ENCODE measurements at regions not wholly inside any gene's neighbourhood (a gene's known extent, or its start where the extent isn't known, plus 50 kb on each side); places are given as distances from the start of the nearest gene placed in this dataset.
A peak's percentile ranks its signal among the peaks of the same experiment; 100 is the strongest.

DNA sequence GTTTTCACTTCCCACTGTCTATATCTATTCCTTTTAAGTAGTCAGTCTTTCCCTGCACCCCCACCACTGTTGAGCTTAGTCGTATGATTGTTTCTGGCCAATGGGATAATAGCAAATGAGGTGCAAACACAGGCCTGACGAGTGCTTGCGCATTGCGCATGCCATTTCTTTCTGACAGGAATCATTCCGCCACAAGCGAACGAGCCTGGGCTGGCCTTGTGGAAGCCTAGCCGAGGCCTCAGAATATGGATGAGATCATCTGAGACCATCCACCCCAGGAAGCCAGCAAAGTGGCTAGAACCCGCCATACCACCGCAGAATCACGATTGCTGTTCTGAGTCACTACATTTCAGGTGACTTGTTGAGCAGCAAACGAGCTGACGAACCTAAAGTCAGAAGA lies 52.2 kb upstream of the PRL start:
- H3K4me1 Mint-ChIP-seq (ENCODE audit: insufficient read depth, unreplicated experiment) = no peaks in the 10 kb centered on the region
- no peaks in the 10 kb centered on the region for H3K36me3 Mint-ChIP-seq (ENCODE audit: insufficient read depth, unreplicated experiment)
- no TSS peak for BruUV-seq (replicated peaks)
- DNase-seq (ENCODE audit: unreplicated experiment) = no peak
- H3K27ac Mint-ChIP-seq (ENCODE audit: low read depth, unreplicated experiment) = no peak overlapping the region
- H3K4me3 Mint-ChIP-seq (ENCODE audit: unreplicated experiment) = no peak overlapping the region
- no peaks in the 10 kb centered on the region for H3K9me3 Mint-ChIP-seq (ENCODE audit: unreplicated experiment)
- H3K27me3 Mint-ChIP-seq (ENCODE audit: insufficient read depth, unreplicated experiment) = no peaks in the 10 kb centered on the region
- intact Hi-C loops (cut with micrococcal nuclease) = no loop called here
- ChIA-PET POLR2A (no interaction called here), CTCF (interaction anchor here (0.8 kb wide), 1 partner anchor 1097 kb away, joined by 4 read pairs; no protein-coding TSS in a partner anchor)
- TF ChIP-seq CTCF (IDR thresholded peaks at IDR 0.05; ENCODE audit: unreplicated experiment) = no peak

GRCh38 chr6:22349528-22349927 lies 52.7 kb upstream of the PRL start:
- DNase-seq (ENCODE audit: unreplicated experiment) = no peak
- H3K9me3 Mint-ChIP-seq (ENCODE audit: unreplicated experiment) = no peaks in the 10 kb centered on the region
- H3K4me1 Mint-ChIP-seq (ENCODE audit: insufficient read depth, unreplicated experiment) = no peaks in the 10 kb centered on the region
- ChIA-PET POLR2A (no interaction called here), CTCF (no interaction called here)
- H3K27me3 Mint-ChIP-seq (ENCODE audit: insufficient read depth, unreplicated experiment) = no peaks in the 10 kb centered on the region
- no peak overlapping the region for H3K27ac Mint-ChIP-seq (ENCODE audit: low read depth, unreplicated experiment)
- H3K4me3 Mint-ChIP-seq (ENCODE audit: unreplicated experiment) = no peak overlapping the region
- TF ChIP-seq CTCF (IDR thresholded peaks at IDR 0.05; ENCODE audit: unreplicated experiment) = no peak
- intact Hi-C loops (cut with micrococcal nuclease) = no loop called here
- H3K36me3 Mint-ChIP-seq (ENCODE audit: insufficient read depth, unreplicated experiment) = no peaks in the 10 kb centered on the region
- BruUV-seq (replicated peaks) = no TSS peak

GRCh38 chr6:22350109-22350508 lies 53.3 kb upstream of the PRL start:
- no peaks in the 10 kb centered on the region for H3K9me3 Mint-ChIP-seq (ENCODE audit: unreplicated experiment)
- TF ChIP-seq CTCF (IDR thresholded peaks at IDR 0.05; ENCODE audit: unreplicated experiment) = no peak
- no peaks in the 10 kb centered on the region for H3K27me3 Mint-ChIP-seq (ENCODE audit: insufficient read depth, unreplicated experiment)
- intact Hi-C loops (cut with micrococcal nuclease) = no loop called here
- DNase-seq (ENCODE audit: unreplicated experiment) = no peak
- no peak overlapping the region for H3K4me3 Mint-ChIP-seq (ENCODE audit: unreplicated experiment)
- ChIA-PET POLR2A (interaction anchor here (0.7 kb wide), 1 partner anchor 47 kb away, joined by 3 read pairs; no protein-coding TSS in a partner anchor), CTCF (no interaction called here)
- H3K36me3 Mint-ChIP-seq (ENCODE audit: insufficient read depth, unreplicated experiment) = no peaks in the 10 kb centered on the region
- H3K4me1 Mint-ChIP-seq (ENCODE audit: insufficient read depth, unreplicated experiment) = no peaks in the 10 kb centered on the region
- BruUV-seq (replicated peaks) = no TSS peak
- H3K27ac Mint-ChIP-seq (ENCODE audit: low read depth, unreplicated experiment) = peak overlapping the region; percentile 42

GRCh38 chr6:22353101-22353500 lies 56.3 kb upstream of the PRL start:
- H3K4me3 Mint-ChIP-seq (ENCODE audit: unreplicated experiment) = no peak overlapping the region
- ChIA-PET POLR2A (no interaction called here), CTCF (interaction anchor here (0.6 kb wide), 1 partner anchor 1056 kb away, joined by 3 read pairs; no protein-coding TSS in a partner anchor)
- no peak for DNase-seq (ENCODE audit: unreplicated experiment)
- no peaks in the 10 kb centered on the region for H3K36me3 Mint-ChIP-seq (ENCODE audit: insufficient read depth, unreplicated experiment)
- no peaks in the 10 kb centered on the region for H3K27me3 Mint-ChIP-seq (ENCODE audit: insufficient read depth, unreplicated experiment)
- BruUV-seq (replicated peaks) = no TSS peak
- intact Hi-C loops (cut with micrococcal nuclease) = no loop called here
- no peak for TF ChIP-seq CTCF (IDR thresholded peaks at IDR 0.05; ENCODE audit: unreplicated experiment)
- H3K9me3 Mint-ChIP-seq (ENCODE audit: unreplicated experiment) = no peaks in the 10 kb centered on the region
- H3K27ac Mint-ChIP-seq (ENCODE audit: low read depth, unreplicated experiment) = no peak overlapping the region
- H3K4me1 Mint-ChIP-seq (ENCODE audit: insufficient read depth, unreplicated experiment) = no peaks in the 10 kb centered on the region

Data from MCF 10A (cell line).